ENCODE measurements at regions not wholly inside any gene's neighbourhood (a gene's known extent, or its start where the extent isn't known, plus 50 kb on each side); places are given as distances from the start of the nearest gene placed in this dataset.
"Not testable (repeated sequence)": the region's sequence is repeated elsewhere in the genome, so short reads cannot be mapped to it uniquely, and the experiment has no call there.

DNA sequence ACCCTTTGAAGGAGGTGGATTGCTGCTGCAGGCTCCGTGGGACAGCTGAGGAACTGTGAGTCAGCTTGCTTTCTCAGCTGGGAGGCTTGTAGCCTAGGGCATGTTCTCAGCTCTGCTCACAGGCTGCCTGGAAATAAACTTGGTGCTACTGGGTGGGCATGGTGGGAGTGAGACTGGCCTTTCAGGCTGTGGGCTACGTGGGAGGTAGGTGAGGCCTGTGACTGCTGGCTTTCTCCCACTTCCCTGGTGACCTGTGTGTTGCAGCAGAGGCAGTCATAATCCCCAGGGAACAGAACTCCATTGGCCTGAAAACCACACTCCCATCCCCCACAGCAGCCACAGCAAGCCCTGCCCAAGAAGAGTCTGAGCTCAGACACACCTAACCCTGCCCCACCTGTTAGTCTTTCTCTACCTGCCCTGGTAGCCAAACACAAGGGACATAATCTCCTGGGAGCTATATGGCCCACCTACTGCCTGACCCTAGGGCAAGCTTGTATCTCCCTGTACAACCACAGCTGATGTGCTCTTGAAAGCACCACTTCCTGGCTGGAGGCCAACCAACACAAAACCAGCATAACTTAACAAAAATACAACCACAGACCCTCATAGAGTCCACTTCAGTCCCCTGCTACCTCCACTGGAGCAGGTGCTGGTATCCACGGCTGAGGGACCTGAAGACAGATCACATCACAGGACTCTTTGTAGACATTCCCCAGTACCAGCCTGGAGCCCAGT is 236.5 kb downstream of the SQOR start:
- ChIA-PET POLR2A (ENCODE audit: unreplicated experiment) (no interaction called here), CTCF (interaction anchor here (0.6 kb wide), 1 partner anchor 76 kb away, joined by 3 read pairs; no protein-coding TSS in a partner anchor)
- H4K20me1 ChIP-seq (ENCODE audit: low read length), result no peaks in the 10 kb centered on the region
- H3K4me1 ChIP-seq (ENCODE audit: insufficient read depth, low read length), result peaks cover 43% of the 10 kb centered on the region
- DNase-seq (peak; percentile 76), ATAC-seq (peak; percentile 60)
- peak overlapping the region; percentile 29; the same call in 1 of the 2 replicates for H3K4me3 ChIP-seq (ENCODE audit: low read length)
- peak overlapping the region; percentile 40; the same call in 1 of the 2 replicates for H3K9ac ChIP-seq (ENCODE audit: low read length)
- H3K9me3 ChIP-seq (ENCODE audit: low read length), result no peaks in the 10 kb centered on the region
- H3K4me2 ChIP-seq (ENCODE audit: low read length), result peak overlapping the region; percentile 71
- intact Hi-C loops (cut with micrococcal nuclease), result no loop called here
- H3K36me3 ChIP-seq (ENCODE audit: low read depth, low read length), result no peaks in the 10 kb centered on the region
- no peaks in the 10 kb centered on the region for H3F3A ChIP-seq (ENCODE audit: low read length, unreplicated experiment)
- TF ChIP-seq EZH2 (IDR thresholded peaks at IDR 0.05; ENCODE audit: low read length, unreplicated experiment) (no peak), EZH2phosphoT487 (IDR thresholded peaks at IDR 0.05; ENCODE audit: borderline replicate concordance, low read length) (no peak)
- TF ChIP-seq, protein P1, sequence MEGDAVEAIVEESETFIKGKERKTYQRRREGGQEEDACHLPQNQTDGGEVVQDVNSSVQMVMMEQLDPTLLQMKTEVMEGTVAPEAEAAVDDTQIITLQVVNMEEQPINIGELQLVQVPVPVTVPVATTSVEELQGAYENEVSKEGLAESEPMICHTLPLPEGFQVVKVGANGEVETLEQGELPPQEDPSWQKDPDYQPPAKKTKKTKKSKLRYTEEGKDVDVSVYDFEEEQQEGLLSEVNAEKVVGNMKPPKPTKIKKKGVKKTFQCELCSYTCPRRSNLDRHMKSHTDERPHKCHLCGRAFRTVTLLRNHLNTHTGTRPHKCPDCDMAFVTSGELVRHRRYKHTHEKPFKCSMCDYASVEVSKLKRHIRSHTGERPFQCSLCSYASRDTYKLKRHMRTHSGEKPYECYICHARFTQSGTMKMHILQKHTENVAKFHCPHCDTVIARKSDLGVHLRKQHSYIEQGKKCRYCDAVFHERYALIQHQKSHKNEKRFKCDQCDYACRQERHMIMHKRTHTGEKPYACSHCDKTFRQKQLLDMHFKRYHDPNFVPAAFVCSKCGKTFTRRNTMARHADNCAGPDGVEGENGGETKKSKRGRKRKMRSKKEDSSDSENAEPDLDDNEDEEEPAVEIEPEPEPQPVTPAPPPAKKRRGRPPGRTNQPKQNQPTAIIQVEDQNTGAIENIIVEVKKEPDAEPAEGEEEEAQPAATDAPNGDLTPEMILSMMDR (conservative IDR thresholded peaks at IDR 0.05; ENCODE audit: low read depth, low read length), result no peak
- no peaks in the 10 kb centered on the region for H3K79me2 ChIP-seq (ENCODE audit: low read length)
- H3K27me3 ChIP-seq (ENCODE audit: low read length), result no peaks in the 10 kb centered on the region
- no peaks in the 10 kb centered on the region for H3K9me2 ChIP-seq (replicated peaks; ENCODE audit: low read length)
- peak overlapping the region; percentile 85 for H3K27ac ChIP-seq (ENCODE audit: low read length)
- BruUV-seq (replicated peaks), result no TSS peak
- H2AFZ ChIP-seq (ENCODE audit: low read length), result peak overlapping the region; percentile 67

DNA sequence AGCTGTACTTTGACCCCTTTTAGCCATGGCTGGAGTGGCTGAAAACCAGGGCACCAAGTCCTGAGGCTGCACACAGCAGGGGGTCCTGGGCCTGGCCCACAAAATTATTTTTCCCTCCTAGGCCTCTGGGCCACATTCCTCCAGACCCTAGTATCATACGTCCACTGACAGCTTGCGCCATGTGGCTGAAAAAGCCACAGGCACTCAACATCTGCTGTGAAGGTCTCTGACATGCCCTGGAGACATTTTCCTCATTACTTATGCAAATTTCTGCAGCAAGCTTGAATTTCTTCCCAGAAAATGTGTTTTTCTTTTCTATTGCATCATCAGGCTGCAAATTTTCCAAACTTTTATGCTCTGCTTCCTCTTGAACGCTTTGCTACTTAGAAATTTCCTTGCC is 239.0 kb downstream of the SQOR start:
- no peak overlapping the region for H3K4me3 ChIP-seq (ENCODE audit: low read length)
- H2AFZ ChIP-seq (ENCODE audit: low read length), result no peak overlapping the region
- ATAC-seq, result no peak
- ChIA-PET POLR2A (ENCODE audit: unreplicated experiment) (no interaction called here), CTCF (no interaction called here)
- no peak overlapping the region for H3K4me2 ChIP-seq (ENCODE audit: low read length)
- intact Hi-C loops (cut with micrococcal nuclease), result no loop called here
- no peak overlapping the region for H3K9ac ChIP-seq (ENCODE audit: low read length)
- H3F3A ChIP-seq (ENCODE audit: low read length, unreplicated experiment), result no peaks in the 10 kb centered on the region
- H3K79me2 ChIP-seq (ENCODE audit: low read length), result no peaks in the 10 kb centered on the region
- no peak for DNase-seq
- H3K9me3 ChIP-seq (ENCODE audit: low read length), result no peaks in the 10 kb centered on the region
- no TSS peak for BruUV-seq (replicated peaks)
- peaks cover 23% of the 10 kb centered on the region for H3K4me1 ChIP-seq (ENCODE audit: insufficient read depth, low read length)
- TF ChIP-seq, protein P1 (conservative IDR thresholded peaks at IDR 0.05; ENCODE audit: low read depth, low read length), result no peak
- no peak for TF ChIP-seq EZH2 (IDR thresholded peaks at IDR 0.05; ENCODE audit: low read length, unreplicated experiment)
- no peak for TF ChIP-seq EZH2phosphoT487 (IDR thresholded peaks at IDR 0.05; ENCODE audit: borderline replicate concordance, low read length)
- no peaks in the 10 kb centered on the region for H3K9me2 ChIP-seq (replicated peaks; ENCODE audit: low read length)
- no peak overlapping the region for H3K27ac ChIP-seq (ENCODE audit: low read length)
- H3K36me3 ChIP-seq (ENCODE audit: low read depth, low read length), result no peaks in the 10 kb centered on the region
- H3K27me3 ChIP-seq (ENCODE audit: low read length), result no peaks in the 10 kb centered on the region
- no peaks in the 10 kb centered on the region for H4K20me1 ChIP-seq (ENCODE audit: low read length)

DNA sequence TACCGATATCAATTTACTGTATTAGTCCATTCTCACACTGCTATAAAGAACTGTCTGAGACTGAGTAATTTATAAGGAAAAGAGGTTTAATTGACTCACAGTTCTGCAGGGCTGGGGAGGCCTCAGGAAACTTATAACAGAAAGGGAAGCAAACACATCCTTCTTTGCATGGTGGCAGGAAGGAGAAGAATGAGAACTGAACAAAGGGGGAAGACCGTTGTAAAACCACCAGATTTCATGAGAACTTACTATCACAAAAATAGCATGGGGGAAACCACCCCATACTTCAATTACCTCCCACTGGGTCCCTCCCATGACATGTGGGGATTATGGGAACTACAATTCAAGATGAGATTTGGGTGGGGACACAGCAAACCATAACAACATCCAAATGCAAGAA is 239.7 kb downstream of the SQOR start:
- H3F3A ChIP-seq (ENCODE audit: low read length, unreplicated experiment); H3K79me2 ChIP-seq (ENCODE audit: low read length); H3K27ac ChIP-seq (ENCODE audit: low read length); DNase-seq; ATAC-seq; H3K9ac ChIP-seq (ENCODE audit: low read length); H3K9me2 ChIP-seq (replicated peaks; ENCODE audit: low read length); H3K4me2 ChIP-seq (ENCODE audit: low read length); H3K9me3 ChIP-seq (ENCODE audit: low read length); H3K4me3 ChIP-seq (ENCODE audit: low read length); H3K27me3 ChIP-seq (ENCODE audit: low read length); intact Hi-C loops (cut with micrococcal nuclease); CTCF ChIA-PET; H4K20me1 ChIP-seq (ENCODE audit: low read length); H3K36me3 ChIP-seq (ENCODE audit: low read depth, low read length); POLR2A ChIA-PET (ENCODE audit: unreplicated experiment); H2AFZ ChIP-seq (ENCODE audit: low read length); BruUV-seq (replicated peaks): not testable (repeated sequence)
- peaks cover 18% of the 10 kb centered on the region for H3K4me1 ChIP-seq (ENCODE audit: insufficient read depth, low read length)

Measured in PC-3 (cell line).